ENCODE measurements at regions not wholly inside any gene's neighbourhood (a gene's known extent, or its start where the extent isn't known, plus 50 kb on each side); places are given as distances from the start of the nearest gene placed in this dataset.

DNA sequence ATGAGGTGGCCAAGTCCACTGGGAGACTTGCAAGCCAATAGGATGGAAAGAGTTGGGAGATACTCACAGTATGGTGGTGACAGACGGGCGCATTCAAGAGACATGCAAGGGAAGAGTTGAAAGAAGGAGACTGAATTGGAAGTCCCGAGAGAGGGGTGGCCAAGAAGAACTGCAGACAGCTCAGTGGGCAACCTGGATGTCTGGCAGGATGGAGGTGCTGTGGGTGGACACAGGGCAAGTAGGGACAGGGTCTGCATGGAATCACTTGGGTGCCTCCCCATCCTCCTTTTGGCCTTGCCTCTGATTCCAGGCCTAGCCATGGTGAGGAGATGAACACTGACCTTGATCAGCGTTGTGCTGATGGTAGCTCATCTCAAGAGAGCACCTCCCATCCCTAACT lies 235.7 kb upstream of the COPS8 start:
- TF ChIP-seq MAX (IDR thresholded peaks at IDR 0.05) (no peak), CTCF (IDR thresholded peaks at IDR 0.05; ENCODE audit: control extremely low read depth in 1 of 3, insufficient read depth in 1 of 3, low read depth in 1 of 3, low read length in 3 of 3) (no peak), POLR2A (IDR thresholded peaks at IDR 0.05; ENCODE audit: control extremely low read depth in 1 of 2, low read depth in 2 of 2, low read length in 2 of 2) (no peak), YY1 (IDR thresholded peaks at IDR 0.05; ENCODE audit: low read depth, low read length) (no peak), CHD1 (IDR thresholded peaks at IDR 0.05; ENCODE audit: low read depth, low read length) (no peak)

Measured in H1 (cell line).